Activated naive CD8-positive, alpha-beta T cell (primary cell): ENCODE measurements at regions not wholly inside any gene's neighbourhood (a gene's known extent, or its start where the extent isn't known, plus 50 kb on each side); places are given as distances from the start of the nearest gene placed in this dataset.
A peak's percentile ranks its signal among the peaks of the same experiment; 100 is the strongest.

Source experiments
- H3K27ac Mint-ChIP-seq: one replicate; pipeline ENCODE4 v1.8.0; 2021; ENCODE audit warnings: mixed read lengths
- H3K27me3 Mint-ChIP-seq: one replicate; pipeline ENCODE4 v1.8.0; 2021; ENCODE audit warnings: mixed read lengths
- H3K36me3 Mint-ChIP-seq: one replicate; pipeline ENCODE4 v1.8.0; 2021; ENCODE audit warnings: mixed read lengths
- H3K4me1 Mint-ChIP-seq: one replicate; pipeline ENCODE4 v1.8.0; 2021; ENCODE audit warnings: low read depth, mixed read lengths
- H3K4me3 Mint-ChIP-seq: one replicate; pipeline ENCODE4 v1.8.0; 2021; ENCODE audit warnings: mild to moderate bottlenecking, mixed read lengths
- H3K9me3 Mint-ChIP-seq: one replicate; pipeline ENCODE4 v1.8.0; 2021; ENCODE audit warnings: low read depth, mixed read lengths

DNA sequence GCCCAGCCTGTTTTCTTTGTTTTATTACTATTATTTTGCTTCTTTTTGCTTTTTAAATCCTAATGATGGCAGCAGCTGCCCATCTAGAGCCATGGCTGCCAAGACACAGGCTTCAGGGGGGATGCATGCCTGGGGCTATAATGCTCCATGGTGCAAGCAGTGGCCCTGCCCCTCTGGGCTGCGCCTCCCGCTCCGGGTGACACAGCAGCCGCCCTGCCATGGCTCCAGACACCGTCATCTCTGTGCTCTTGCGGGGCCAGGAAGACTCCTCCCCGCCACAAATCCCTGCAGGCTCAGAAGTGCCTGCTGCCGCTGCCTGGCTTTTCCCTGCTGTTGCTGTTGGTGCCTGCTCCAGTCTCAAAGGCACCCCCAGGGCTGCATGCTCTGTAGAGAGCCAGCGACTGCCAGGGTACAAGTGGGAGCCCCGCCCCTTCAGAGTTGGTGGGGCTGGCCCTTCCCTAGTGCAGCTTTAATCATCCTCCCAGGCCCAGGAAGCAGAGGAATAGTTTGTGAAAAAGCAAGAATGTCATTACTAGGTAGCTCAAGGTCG lies 581.5 kb downstream of the FGF9 start:
- no peak overlapping the region for H3K4me3 Mint-ChIP-seq
- no peak overlapping the region for H3K27ac Mint-ChIP-seq
- no peaks in the 10 kb centered on the region for H3K27me3 Mint-ChIP-seq
- no peaks in the 10 kb centered on the region for H3K9me3 Mint-ChIP-seq
- no peaks in the 10 kb centered on the region for H3K36me3 Mint-ChIP-seq
- no peaks in the 10 kb centered on the region for H3K4me1 Mint-ChIP-seq

DNA sequence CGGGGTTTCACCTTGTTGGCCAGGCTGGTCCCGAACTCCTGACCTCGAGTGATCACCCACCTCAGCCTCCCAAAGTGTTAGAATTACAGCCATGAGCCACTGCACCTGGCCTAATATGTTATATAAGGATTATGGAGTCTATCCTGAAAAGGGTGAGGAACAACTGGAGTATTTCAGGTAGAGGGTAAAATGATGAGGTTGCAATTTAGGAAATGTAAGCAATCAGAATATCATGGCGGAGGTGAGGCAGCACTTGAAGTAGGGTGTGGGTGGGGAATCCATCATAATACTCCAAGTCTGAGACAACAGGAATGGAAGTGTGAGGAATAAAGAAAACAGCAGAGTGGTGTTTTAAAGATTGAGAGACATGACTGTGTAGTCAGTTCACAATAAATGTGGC lies 582.2 kb downstream of the FGF9 start:
- H3K9me3 Mint-ChIP-seq, result no peaks in the 10 kb centered on the region

DNA sequence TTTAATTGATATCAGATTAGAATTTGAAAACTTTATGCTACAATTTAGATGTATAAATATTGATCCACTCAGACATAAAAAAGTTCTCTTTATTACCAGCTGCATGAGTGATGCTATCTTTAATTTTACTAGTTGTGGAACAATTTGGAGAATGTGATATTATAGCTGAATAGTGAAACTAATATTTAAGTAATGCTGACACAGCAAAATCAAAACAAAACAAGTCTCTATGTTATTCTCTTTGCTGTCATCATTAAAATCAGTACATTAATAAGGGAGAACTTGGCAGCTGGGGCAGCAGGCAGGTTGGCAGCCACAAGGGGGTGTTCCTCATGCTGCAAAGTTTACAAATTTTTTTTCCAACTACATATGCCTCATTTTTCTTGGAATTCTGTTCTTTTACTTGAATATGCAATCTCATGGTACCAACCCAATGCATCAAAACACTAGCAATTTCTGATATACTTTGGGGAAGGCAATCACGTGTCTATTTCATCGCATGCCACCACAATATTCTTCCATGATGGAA lies 585.3 kb downstream of the FGF9 start:
- no peak overlapping the region for H3K27ac Mint-ChIP-seq
- no peaks in the 10 kb centered on the region for H3K4me1 Mint-ChIP-seq
- no peaks in the 10 kb centered on the region for H3K27me3 Mint-ChIP-seq
- no peak overlapping the region for H3K4me3 Mint-ChIP-seq
- no peaks in the 10 kb centered on the region for H3K9me3 Mint-ChIP-seq
- no peaks in the 10 kb centered on the region for H3K36me3 Mint-ChIP-seq

More for the DNA sequence above, 582.2 kb downstream of the FGF9 start:
- no peak overlapping the region for H3K27ac Mint-ChIP-seq
- no peaks in the 10 kb centered on the region for H3K36me3 Mint-ChIP-seq
- no peaks in the 10 kb centered on the region for H3K27me3 Mint-ChIP-seq
- no peak overlapping the region for H3K4me3 Mint-ChIP-seq
- H3K4me1 Mint-ChIP-seq, result no peaks in the 10 kb centered on the region

DNA sequence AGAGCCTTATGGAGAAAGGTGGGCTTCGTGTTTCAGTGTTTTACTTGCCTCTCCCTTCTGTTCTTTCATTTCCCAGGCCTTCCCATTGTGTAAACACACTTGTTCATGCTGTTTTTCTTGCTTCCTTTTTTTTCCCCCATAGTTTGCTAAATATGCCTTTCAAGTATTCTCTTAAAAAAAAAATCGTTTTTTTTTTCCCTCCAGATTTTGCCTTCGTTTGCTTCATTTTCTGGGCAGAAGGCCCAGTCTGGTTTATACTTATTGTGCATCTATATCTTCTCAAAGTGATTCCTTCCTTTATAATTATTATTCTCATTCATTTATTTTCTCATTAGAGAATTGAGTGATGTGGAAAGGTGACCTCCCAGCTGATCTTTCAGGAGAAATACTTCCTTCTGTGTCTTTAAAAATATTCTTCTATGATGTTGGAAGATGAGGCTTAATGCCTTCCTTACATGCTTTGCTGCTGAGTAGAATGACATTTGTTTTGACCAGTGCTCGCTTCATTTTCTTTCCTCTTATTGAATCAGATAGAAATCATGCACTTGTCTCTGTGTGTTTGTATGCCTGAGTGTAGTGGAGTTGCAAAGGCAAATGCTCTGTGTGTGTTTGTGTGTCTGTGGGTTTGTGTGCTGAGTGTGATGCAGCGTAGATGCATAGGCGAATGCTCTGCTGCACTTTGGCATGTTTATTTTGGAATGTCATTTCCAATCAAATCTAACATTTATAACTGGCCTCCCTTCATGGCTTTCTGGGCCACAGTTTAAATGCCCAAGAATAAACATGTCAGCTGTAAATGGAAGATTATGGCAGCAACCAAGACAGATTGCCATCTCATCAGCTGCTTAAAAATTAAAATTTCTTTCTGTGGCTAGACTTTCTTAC lies 591.4 kb downstream of the FGF9 start:
- Mint-ChIP-seq H3K9me3 (no peaks in the 10 kb centered on the region), H3K4me1 (no peaks in the 10 kb centered on the region), H3K27ac (no peak overlapping the region), H3K36me3 (no peaks in the 10 kb centered on the region), H3K4me3 (no peak overlapping the region), H3K27me3 (no peaks in the 10 kb centered on the region)

DNA sequence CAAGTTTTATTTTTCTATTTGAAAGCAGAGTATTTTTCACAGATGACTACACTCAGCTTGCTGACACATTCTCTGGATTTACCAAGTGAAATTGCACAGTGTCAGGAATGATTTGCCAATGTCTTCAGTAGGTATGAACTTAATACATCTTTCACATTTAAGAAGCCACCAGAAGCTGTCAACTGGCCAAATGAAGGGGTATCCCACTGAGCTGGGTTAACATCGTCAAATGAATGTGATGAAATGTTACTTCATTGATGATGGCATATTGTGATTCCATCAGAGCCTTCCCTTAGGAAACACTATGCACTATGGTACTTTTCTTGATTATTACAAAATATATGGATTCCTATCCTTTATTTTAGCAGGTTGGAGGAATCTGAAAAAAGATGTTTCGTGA lies 592.3 kb downstream of the FGF9 start:
- Mint-ChIP-seq H3K4me3 (no peak overlapping the region), H3K9me3 (no peaks in the 10 kb centered on the region), H3K27me3 (no peaks in the 10 kb centered on the region), H3K4me1 (no peaks in the 10 kb centered on the region), H3K36me3 (no peaks in the 10 kb centered on the region), H3K27ac (no peak overlapping the region)

DNA sequence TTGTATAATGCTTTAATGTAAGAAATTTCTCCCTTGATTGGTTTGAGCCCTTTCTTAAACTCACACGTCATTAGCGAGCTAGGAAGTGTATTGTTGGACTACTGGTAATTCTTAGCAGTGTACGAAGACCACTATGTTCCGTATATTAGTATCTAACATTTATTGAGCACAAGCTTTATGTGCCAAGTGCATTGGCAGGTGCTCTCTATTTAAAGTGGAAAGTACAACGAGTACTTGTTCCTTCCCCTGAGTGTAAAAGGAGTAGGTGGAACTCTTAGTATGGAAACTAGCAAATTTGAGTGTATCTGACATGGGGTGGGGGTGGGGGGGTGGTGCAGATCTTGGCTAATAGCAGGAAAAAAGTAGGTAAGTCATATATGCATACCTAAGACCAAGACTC lies 594.7 kb downstream of the FGF9 start:
- Mint-ChIP-seq H3K36me3 (peaks cover 3% of the 10 kb centered on the region), H3K9me3 (no peaks in the 10 kb centered on the region), H3K27ac (no peak overlapping the region), H3K4me3 (no peak overlapping the region), H3K4me1 (no peaks in the 10 kb centered on the region), H3K27me3 (no peaks in the 10 kb centered on the region)

DNA sequence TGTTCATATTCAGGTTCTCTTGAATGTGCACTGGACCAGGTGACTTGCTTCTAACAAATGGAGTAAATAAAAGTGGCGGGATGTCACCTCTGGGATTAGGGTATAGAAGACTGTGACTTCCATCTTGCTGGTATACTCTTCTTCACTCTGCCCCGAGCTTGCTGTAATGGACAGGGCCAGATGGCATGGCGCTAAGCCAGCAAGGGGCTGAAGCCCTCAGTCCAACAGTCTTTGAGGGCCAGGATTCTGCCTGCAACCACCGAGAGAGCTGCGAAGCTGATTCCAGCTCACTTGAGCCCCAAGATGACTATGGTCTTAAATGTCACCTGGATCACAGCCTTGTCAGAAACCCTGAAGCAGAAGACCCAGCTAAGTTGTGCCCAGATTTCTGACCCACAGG lies 600.0 kb downstream of the FGF9 start:
- no peak overlapping the region for H3K4me3 Mint-ChIP-seq
- peaks cover 5% of the 10 kb centered on the region for H3K36me3 Mint-ChIP-seq
- no peaks in the 10 kb centered on the region for H3K27me3 Mint-ChIP-seq
- peaks cover 2% of the 10 kb centered on the region for H3K4me1 Mint-ChIP-seq
- no peaks in the 10 kb centered on the region for H3K9me3 Mint-ChIP-seq
- H3K27ac Mint-ChIP-seq, result no peak overlapping the region

DNA sequence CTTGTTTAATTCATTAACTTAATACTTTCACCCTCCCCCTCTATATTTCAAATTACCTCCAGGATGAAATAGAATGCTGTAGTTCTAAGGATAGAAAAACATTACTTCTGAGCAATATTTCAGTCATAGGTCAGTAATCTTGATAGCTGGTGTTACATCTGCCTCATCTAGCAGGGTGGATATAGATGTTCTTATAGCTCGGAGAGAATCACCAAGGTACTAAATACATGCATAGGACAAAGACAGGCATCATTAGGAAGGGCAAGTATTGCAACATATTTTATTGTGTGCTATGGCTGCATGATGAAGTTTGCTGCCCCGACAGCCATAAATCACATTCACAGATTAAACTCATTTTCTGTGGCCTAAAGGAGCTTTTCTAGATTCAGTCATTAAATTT lies 601.0 kb downstream of the FGF9 start:
- Mint-ChIP-seq H3K27ac (no peak overlapping the region), H3K9me3 (no peaks in the 10 kb centered on the region), H3K36me3 (peaks cover 5% of the 10 kb centered on the region), H3K27me3 (no peaks in the 10 kb centered on the region), H3K4me3 (no peak overlapping the region), H3K4me1 (peaks cover 2% of the 10 kb centered on the region)

DNA sequence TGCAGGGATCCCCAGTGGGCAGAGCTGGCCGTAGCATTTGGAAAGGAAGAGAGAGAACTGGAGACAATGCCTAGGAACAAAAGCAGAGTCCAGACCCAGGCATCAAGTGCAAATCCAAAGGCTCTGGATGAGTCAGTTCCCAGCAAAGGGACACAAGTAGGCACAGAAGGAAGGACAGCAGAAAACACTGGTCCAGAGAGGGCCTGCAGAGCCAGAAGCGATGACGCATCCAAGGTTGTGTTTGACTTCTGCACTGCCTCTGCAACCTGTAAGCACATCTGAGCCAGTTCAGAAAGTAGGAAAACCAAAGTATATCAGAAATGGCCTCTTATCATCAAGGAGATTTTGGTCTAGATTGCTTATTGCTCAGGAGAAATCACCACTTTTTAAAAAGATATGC lies 604.5 kb downstream of the FGF9 start:
- Mint-ChIP-seq H3K4me1 (peaks cover 15% of the 10 kb centered on the region), H3K36me3 (peaks cover 2% of the 10 kb centered on the region), H3K27ac (no peak overlapping the region), H3K9me3 (no peaks in the 10 kb centered on the region), H3K27me3 (no peaks in the 10 kb centered on the region), H3K4me3 (no peak overlapping the region)

DNA sequence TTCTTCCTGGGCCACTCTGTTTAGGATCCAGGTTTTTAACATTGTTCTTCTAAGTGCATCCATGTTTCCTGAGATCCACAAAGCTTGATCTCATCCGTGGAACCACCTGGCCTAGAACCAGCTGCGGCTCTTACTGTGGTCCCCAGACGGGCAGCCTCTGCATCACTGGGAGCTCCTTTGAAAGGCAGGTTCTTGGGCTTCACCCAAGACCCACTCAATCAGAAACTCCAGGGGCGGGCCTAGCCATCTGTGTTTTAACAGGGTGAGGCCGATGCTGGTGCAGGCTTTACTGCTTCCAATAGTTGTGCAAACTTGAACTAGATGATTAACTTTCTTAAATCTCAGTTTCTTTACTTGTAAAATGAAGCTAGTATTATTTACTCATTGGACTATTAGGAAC lies 605.7 kb downstream of the FGF9 start:
- peaks cover 2% of the 10 kb centered on the region for H3K36me3 Mint-ChIP-seq
- no peak overlapping the region for H3K4me3 Mint-ChIP-seq
- H3K9me3 Mint-ChIP-seq, result no peaks in the 10 kb centered on the region
- peaks cover 15% of the 10 kb centered on the region for H3K4me1 Mint-ChIP-seq
- H3K27me3 Mint-ChIP-seq, result no peaks in the 10 kb centered on the region
- no peak overlapping the region for H3K27ac Mint-ChIP-seq

DNA sequence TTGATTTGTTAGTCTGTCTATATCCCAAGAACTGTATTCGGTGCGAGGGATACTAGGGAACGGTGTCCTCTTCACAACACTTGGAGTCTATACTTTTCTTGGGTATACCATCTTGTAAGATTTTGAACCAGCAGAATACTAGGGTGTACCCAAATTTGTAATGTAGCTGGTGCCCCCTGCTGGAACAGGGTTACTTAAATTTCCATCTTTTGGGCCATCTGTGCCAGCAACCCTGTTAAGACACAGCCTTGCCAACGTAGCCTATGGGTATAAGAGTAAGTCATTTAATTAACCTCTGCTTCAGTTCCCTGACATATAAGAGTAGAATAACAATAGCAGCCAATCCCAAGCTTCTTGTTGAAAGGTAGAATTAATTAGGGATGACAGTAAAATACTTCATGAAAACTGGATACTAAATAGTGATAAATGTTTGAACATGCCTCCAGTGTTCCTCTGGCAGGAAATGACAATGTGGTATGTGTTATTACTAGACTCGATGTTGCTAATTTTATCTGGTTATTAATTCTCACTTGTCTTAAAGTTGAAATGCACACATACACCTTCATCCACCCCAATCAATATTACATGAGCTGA lies 607.6 kb downstream of the FGF9 start:
- no peaks in the 10 kb centered on the region for H3K27me3 Mint-ChIP-seq
- H3K4me1 Mint-ChIP-seq, result peaks cover 13% of the 10 kb centered on the region
- no peaks in the 10 kb centered on the region for H3K36me3 Mint-ChIP-seq
- H3K4me3 Mint-ChIP-seq, result no peak overlapping the region
- peak overlapping the region; percentile 13 for H3K27ac Mint-ChIP-seq
- no peaks in the 10 kb centered on the region for H3K9me3 Mint-ChIP-seq

DNA sequence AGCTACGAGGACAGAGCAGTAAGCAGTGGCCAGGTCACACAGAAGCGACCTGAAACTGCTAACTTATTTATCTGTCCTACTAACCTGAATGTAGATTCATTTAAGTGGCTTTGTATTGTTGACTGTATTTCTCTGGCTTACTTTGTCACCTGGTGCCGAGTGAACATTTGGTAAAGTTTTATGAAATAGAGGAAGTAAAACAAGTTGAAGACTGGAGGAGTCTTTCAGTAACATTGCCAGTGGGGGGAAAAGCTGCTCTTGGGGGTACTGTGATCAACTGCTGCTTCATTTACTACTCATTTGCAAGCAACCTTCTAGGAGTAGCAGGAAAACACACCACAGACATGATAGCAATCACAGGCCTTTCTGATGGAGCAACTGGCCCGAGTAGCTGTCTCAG lies 615.0 kb downstream of the FGF9 start:
- Mint-ChIP-seq H3K4me3 (no peak overlapping the region), H3K4me1 (no peaks in the 10 kb centered on the region), H3K9me3 (no peaks in the 10 kb centered on the region), H3K27ac (no peak overlapping the region), H3K27me3 (peaks cover 5% of the 10 kb centered on the region), H3K36me3 (no peaks in the 10 kb centered on the region)

DNA sequence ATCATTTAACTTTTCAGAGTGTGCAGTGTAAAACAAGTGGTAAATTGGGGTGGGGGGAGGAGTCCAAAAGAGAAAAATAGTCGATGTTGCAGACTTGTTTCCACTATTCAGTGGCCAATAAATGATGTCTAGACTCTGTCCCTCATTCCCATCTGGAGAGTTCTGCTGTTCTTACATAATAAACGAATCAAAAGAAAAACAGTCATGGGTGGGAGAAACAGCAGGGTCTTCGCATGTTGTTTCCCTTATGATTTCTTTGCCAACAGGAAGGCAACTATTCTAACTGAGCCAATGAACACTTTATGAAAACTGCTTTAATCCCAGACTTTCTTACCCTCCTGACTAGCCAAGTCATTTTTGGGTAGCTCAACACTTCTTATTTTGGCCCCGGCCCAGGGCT lies 615.5 kb downstream of the FGF9 start:
- H3K4me1 Mint-ChIP-seq, result no peaks in the 10 kb centered on the region
- no peak overlapping the region for H3K27ac Mint-ChIP-seq
- peaks cover 6% of the 10 kb centered on the region for H3K27me3 Mint-ChIP-seq
- no peak overlapping the region for H3K4me3 Mint-ChIP-seq
- H3K9me3 Mint-ChIP-seq, result no peaks in the 10 kb centered on the region
- H3K36me3 Mint-ChIP-seq, result no peaks in the 10 kb centered on the region

DNA sequence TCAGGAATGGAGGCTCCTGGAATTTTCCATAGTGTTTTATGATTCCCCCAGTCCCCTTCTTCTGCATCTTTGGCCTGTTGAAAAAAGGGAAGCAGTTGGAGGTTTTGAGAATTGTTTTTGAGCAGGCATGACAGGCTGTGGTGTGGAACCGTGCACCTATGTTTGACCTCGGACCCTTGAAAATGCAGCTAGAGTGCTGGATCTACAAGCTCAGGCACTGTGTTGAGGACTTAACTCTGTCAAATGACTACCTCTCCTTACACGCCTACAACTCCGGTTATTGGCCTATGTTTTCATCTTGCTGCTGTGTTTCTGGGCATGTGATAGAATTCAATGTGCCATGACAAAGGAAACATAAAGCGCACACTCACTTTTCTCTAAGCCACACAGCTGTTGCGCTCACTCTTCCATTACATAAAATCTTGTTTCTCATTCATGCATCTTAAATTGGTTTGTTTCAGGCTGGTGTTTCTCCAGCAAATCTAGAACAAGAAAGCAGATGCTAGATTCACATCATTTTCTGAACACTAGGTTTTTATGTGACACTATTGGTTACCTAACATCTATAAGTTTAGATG lies 616.6 kb downstream of the FGF9 start:
- H3K4me3 Mint-ChIP-seq, result no peak overlapping the region
- H3K4me1 Mint-ChIP-seq, result no peaks in the 10 kb centered on the region
- H3K27me3 Mint-ChIP-seq, result peaks cover 6% of the 10 kb centered on the region
- no peaks in the 10 kb centered on the region for H3K36me3 Mint-ChIP-seq
- no peak overlapping the region for H3K27ac Mint-ChIP-seq
- H3K9me3 Mint-ChIP-seq, result no peaks in the 10 kb centered on the region

DNA sequence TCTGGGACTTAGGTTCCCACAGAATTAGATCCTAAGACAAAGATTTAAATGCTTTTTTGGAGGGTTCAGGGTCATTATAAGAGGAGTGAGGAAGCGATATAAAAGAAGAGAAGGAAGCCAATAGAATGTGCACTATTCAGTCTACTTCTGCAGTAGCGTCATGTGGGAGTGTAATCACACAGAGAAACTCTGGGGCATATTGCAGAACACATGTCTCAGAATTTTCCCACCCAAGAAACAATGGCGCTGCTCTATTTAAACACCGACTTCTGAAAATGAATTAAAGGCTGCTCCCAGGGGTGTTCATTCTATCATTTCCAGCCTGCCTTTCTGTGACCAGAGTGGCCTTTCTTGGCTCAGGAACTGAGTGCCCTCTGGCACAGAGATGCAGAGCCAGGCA lies 617.6 kb downstream of the FGF9 start:
- H3K9me3 Mint-ChIP-seq, result no peaks in the 10 kb centered on the region
- no peak overlapping the region for H3K4me3 Mint-ChIP-seq
- H3K27ac Mint-ChIP-seq, result no peak overlapping the region
- peaks cover 6% of the 10 kb centered on the region for H3K27me3 Mint-ChIP-seq
- H3K4me1 Mint-ChIP-seq, result no peaks in the 10 kb centered on the region
- H3K36me3 Mint-ChIP-seq, result no peaks in the 10 kb centered on the region
